ENCODE measurements at regions not wholly inside any gene's neighbourhood (a gene's known extent, or its start where the extent isn't known, plus 50 kb on each side); places are given as distances from the start of the nearest gene placed in this dataset.

DNA sequence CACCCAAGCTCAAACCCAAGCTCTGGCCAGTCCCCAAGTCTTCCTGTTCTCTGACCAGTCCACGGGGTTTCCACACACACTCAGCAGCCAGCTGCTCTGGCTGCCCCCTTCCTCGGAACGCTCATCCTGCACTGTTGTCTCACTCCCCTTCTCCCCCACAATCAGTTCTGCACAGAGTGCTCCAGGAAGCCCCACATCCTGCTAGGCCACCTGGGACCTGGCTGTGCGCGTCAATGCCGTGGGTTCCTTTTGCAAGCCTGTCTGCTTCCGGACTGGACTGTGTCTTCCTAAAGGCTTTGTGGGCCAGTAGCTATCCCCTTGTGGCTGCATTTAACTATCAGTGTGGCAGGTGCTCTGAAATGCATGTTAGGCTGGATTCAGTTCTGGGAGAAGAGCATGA, 605.0 kb upstream of the RAB6C start:
- no peaks in the 10 kb centered on the region for H3K79me2 ChIP-seq (ENCODE audit: low read length)
- H3F3A ChIP-seq (ENCODE audit: low read length, unreplicated experiment), result no peaks in the 10 kb centered on the region
- ATAC-seq (no peak), DNase-seq (no peak)
- intact Hi-C loops (cut with micrococcal nuclease), result no loop called here
- no peaks in the 10 kb centered on the region for H4K20me1 ChIP-seq (ENCODE audit: low read length)
- POLR2A ChIA-PET (ENCODE audit: unreplicated experiment), result no interaction called here
- no peaks in the 10 kb centered on the region for H3K27me3 ChIP-seq (ENCODE audit: low read length)
- H3K27ac ChIP-seq (ENCODE audit: low read length), result no peak overlapping the region
- H2AFZ ChIP-seq (ENCODE audit: low read length), result no peak overlapping the region
- H3K9me3 ChIP-seq (ENCODE audit: low read length), result no peaks in the 10 kb centered on the region; the same call in 1 of the 2 replicates
- H3K4me2 ChIP-seq (ENCODE audit: low read length), result no peak overlapping the region
- no TSS peak for BruUV-seq (replicated peaks)
- H3K9ac ChIP-seq (ENCODE audit: low read length), result no peak overlapping the region
- CTCF ChIA-PET, result no interaction called here
- no peak overlapping the region for H3K4me3 ChIP-seq (ENCODE audit: low read length)
- H3K9me2 ChIP-seq (replicated peaks; ENCODE audit: low read length), result no peaks in the 10 kb centered on the region
- no peaks in the 10 kb centered on the region for H3K36me3 ChIP-seq (ENCODE audit: low read depth, low read length)
- TF ChIP-seq, protein P1, sequence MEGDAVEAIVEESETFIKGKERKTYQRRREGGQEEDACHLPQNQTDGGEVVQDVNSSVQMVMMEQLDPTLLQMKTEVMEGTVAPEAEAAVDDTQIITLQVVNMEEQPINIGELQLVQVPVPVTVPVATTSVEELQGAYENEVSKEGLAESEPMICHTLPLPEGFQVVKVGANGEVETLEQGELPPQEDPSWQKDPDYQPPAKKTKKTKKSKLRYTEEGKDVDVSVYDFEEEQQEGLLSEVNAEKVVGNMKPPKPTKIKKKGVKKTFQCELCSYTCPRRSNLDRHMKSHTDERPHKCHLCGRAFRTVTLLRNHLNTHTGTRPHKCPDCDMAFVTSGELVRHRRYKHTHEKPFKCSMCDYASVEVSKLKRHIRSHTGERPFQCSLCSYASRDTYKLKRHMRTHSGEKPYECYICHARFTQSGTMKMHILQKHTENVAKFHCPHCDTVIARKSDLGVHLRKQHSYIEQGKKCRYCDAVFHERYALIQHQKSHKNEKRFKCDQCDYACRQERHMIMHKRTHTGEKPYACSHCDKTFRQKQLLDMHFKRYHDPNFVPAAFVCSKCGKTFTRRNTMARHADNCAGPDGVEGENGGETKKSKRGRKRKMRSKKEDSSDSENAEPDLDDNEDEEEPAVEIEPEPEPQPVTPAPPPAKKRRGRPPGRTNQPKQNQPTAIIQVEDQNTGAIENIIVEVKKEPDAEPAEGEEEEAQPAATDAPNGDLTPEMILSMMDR (conservative IDR thresholded peaks at IDR 0.05; ENCODE audit: low read depth, low read length), result no peak
- TF ChIP-seq EZH2phosphoT487 (IDR thresholded peaks at IDR 0.05; ENCODE audit: borderline replicate concordance, low read length) (no peak), EZH2 (IDR thresholded peaks at IDR 0.05; ENCODE audit: low read length, unreplicated experiment) (no peak)
- H3K4me1 ChIP-seq (ENCODE audit: insufficient read depth, low read length), result no peaks in the 10 kb centered on the region

GRCh38 chr2:129375632-129376425, 603.6 kb upstream of the RAB6C start:
- TF ChIP-seq EZH2phosphoT487 (IDR thresholded peaks at IDR 0.05; ENCODE audit: borderline replicate concordance, low read length) (no peak), EZH2 (IDR thresholded peaks at IDR 0.05; ENCODE audit: low read length, unreplicated experiment) (no peak)
- TF ChIP-seq, protein P1 (conservative IDR thresholded peaks at IDR 0.05; ENCODE audit: low read depth, low read length), result no peak
- no peaks in the 10 kb centered on the region for H3K9me2 ChIP-seq (replicated peaks; ENCODE audit: low read length)
- no peaks in the 10 kb centered on the region for H3K27me3 ChIP-seq (ENCODE audit: low read length)
- no peaks in the 10 kb centered on the region for H4K20me1 ChIP-seq (ENCODE audit: low read length)
- H3K4me1 ChIP-seq (ENCODE audit: insufficient read depth, low read length), result no peaks in the 10 kb centered on the region
- no peak overlapping the region for H3K4me3 ChIP-seq (ENCODE audit: low read length)
- no peak overlapping the region for H3K4me2 ChIP-seq (ENCODE audit: low read length)
- no peak overlapping the region for H3K9ac ChIP-seq (ENCODE audit: low read length)
- H3K36me3 ChIP-seq (ENCODE audit: low read depth, low read length), result no peaks in the 10 kb centered on the region
- H3K9me3 ChIP-seq (ENCODE audit: low read length), result no peaks in the 10 kb centered on the region; the same call in 1 of the 2 replicates
- CTCF ChIA-PET, result no interaction called here
- DNase-seq (no peak), ATAC-seq (no peak)
- no peaks in the 10 kb centered on the region for H3F3A ChIP-seq (ENCODE audit: low read length, unreplicated experiment)
- H3K27ac ChIP-seq (ENCODE audit: low read length), result no peak overlapping the region
- BruUV-seq (replicated peaks), result no TSS peak
- H3K79me2 ChIP-seq (ENCODE audit: low read length), result no peaks in the 10 kb centered on the region
- no peak overlapping the region for H2AFZ ChIP-seq (ENCODE audit: low read length)
- POLR2A ChIA-PET (ENCODE audit: unreplicated experiment), result no interaction called here
- intact Hi-C loops (cut with micrococcal nuclease), result no loop called here

GRCh38 chr2:129376426-129377077, 602.9 kb upstream of the RAB6C start:
- Histone ChIP-seq H3K4me1 (ENCODE audit: insufficient read depth, low read length) (no peaks in the 10 kb centered on the region), H3K9me3 (ENCODE audit: low read length) (no peaks in the 10 kb centered on the region; the same call in 1 of the 2 replicates), H3K9ac (ENCODE audit: low read length) (no peak overlapping the region), H2AFZ (ENCODE audit: low read length) (no peak overlapping the region), H3K27me3 (ENCODE audit: low read length) (no peaks in the 10 kb centered on the region), H4K20me1 (ENCODE audit: low read length) (no peaks in the 10 kb centered on the region), H3K4me3 (ENCODE audit: low read length) (no peak overlapping the region), H3K36me3 (ENCODE audit: low read depth, low read length) (no peaks in the 10 kb centered on the region), H3K4me2 (ENCODE audit: low read length) (no peak overlapping the region), H3K9me2 (replicated peaks; ENCODE audit: low read length) (no peaks in the 10 kb centered on the region), H3K79me2 (ENCODE audit: low read length) (no peaks in the 10 kb centered on the region), H3F3A (ENCODE audit: low read length, unreplicated experiment) (no peaks in the 10 kb centered on the region), H3K27ac (ENCODE audit: low read length) (no peak overlapping the region)
- TF ChIP-seq EZH2 (IDR thresholded peaks at IDR 0.05; ENCODE audit: low read length, unreplicated experiment) (no peak), EZH2phosphoT487 (IDR thresholded peaks at IDR 0.05; ENCODE audit: borderline replicate concordance, low read length) (no peak)
- TF ChIP-seq, protein P1 (conservative IDR thresholded peaks at IDR 0.05; ENCODE audit: low read depth, low read length), result no peak
- CTCF ChIA-PET, result no interaction called here
- DNase-seq, result no peak
- BruUV-seq (replicated peaks), result no TSS peak
- intact Hi-C loops (cut with micrococcal nuclease), result no loop called here
- POLR2A ChIA-PET (ENCODE audit: unreplicated experiment), result no interaction called here
- ATAC-seq, result no peak
